ENCODE measurements at regions not wholly inside any gene's neighbourhood (a gene's known extent, or its start where the extent isn't known, plus 50 kb on each side); places are given as distances from the start of the nearest gene placed in this dataset.

DNA sequence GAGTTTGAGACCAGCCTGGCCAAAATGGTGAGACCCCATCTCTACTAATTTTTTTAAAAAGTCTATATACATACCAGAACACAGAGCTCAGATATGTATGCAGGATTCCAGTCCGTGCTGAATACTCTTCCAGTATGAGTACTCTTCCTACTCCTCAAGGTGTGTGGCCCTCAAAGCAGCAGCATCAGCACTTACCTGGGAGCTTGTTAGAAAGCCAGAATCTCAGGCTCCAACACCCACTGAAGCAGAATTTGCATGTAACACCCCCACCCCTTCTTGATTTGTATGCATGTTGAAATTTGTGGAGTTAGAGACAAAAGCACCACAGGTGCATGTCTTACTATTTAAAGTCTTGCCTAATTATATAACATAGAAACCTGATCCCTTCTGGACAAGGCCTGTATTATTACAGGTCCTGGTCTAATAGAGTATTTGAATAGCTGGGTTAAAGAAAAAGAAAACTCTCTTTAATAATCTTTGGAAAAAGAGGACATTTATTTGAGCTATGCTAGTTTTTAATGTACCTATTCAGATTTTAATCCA lies 50.3 kb upstream of the NFE2L2 start:
- DNase-seq: no peak

DNA sequence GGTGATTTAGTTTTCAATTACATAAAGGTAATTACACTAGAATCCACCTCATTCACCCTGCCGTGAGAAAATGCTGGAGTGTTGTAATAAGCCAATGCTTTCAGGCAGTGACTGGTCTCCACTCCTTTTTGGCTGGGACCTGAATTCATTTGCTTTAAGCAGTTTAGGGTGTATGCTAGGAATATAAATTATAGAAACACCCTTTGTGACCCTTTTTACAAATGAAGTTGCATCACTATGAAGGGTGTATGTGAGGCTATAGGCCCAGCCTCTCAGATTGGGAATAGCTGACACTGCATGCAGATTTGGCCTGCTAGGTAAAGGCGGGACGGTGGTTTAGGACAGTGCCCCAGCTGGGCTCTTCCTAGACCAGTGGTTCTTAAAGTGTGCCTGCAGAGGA lies 50.8 kb upstream of the NFE2L2 start:
- no peak for DNase-seq

GRCh38 chr2:177316756-177317155 lies 52.2 kb upstream of the NFE2L2 start:
- no peak for DNase-seq

GRCh38 chr2:177317443-177317842 lies 52.9 kb upstream of the NFE2L2 start:
- no peak for DNase-seq

GRCh38 chr2:177317857-177318256 lies 53.3 kb upstream of the NFE2L2 start:
- no peak for DNase-seq

DNA sequence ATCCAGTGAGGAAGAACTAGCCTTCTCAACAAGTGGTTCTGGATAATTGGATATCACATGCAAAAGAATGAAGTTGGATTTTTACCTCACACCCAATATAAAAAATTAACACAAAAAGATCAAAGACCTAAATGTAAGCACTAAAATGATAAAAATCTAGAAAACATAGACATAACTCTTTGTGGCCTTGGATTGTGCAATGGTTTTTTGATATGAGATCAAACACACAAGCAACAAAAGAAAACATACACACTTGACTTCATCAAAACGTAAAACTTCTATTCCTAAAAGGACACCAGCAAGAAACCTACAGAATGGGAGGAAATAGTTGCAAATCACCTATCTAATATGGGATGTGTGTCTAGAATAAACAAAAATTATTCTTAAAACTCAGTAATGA lies 54.1 kb upstream of the NFE2L2 start:
- no peak for DNase-seq

DNA sequence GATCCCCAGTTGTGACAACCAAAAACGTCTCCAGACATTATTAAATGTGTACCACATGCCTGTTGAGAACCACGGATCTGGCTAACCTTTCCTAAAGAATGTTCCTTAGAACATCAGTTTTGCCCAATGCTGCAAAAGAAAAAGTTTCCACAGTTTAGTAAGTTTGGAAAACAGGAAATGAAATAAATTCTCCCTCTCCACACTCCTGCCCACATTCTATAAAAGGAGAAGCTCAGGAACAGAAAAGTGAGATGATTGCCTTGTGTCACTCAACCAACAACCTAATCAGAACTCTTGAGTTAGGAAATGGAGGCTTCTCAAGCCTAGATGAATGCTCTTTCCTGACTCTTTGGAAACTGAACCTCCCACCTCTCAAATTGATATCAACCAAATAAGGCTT lies 56.1 kb upstream of the NFE2L2 start:
- no peak for DNase-seq

GRCh38 chr2:177322801-177323261 lies 58.3 kb upstream of the NFE2L2 start:
- DNase-seq: no peak

- DNase-seq: no peak
Measured at GRCh38 chr2:177324797-177325196, 60.3 kb upstream of the NFE2L2 start.

GRCh38 chr2:177325554-177325953 lies 61.0 kb upstream of the NFE2L2 start:
- DNase-seq: no peak

DNA sequence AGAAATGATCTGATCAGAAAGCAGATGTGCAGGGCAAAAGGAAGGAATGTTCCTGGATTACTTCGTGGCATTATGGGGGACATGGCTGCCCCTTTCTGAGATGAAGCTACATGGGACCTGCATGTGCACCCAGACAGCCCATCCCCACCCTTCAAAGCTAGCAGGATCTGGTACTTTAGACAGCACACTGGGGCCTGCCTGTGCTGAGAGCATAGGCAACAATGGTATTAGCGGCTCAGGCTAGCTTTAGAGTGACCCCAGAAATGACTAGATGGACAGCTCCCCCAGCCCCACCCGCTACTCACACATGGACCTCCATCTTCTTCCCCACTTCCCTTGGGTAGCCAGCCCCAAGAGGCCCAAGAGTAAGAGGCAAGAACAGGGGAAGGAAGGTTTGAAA lies 61.5 kb upstream of the NFE2L2 start:
- DNase-seq: no peak

GRCh38 chr2:177326591-177326990 lies 62.1 kb upstream of the NFE2L2 start:
- no peak for DNase-seq

DNA sequence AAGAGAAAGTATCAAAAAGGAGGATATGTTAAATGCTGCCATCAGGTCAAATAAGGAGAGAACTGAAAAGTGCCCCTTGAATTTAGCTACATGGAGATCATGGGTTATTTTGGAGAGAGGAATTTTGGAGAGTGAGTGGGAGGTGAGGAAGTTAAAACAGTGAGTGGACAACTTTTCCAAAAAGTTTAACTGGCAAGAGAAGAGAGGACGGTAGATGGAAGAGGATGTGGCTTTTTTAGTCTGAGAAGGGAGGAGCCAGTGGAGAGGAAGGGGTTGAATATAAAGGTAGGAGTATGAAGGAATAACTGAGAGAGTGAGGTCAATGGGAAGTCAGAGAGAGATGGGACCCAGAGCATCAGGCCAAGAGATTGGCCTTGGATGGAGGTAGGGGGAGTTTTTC lies 62.5 kb upstream of the NFE2L2 start:
- DNase-seq: no peak

DNA sequence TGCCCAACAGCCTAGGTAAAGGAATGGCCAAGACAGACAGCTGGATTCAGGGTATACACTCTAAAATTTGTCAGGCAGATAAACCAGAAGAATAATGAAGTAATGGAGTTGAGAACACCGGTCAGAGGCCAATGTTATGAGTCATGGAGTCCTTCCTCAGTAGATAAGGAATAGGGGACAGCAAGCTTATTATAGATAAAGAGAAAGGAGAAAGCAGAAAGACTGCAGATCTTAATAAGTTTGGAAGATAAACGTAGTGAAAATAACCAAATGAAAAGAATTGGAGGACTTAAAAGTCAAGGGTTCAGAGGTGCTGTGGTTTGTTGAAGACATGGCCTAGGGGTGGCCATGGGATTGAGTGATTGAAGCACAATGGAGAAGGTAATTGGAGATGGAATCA lies 63.5 kb upstream of the NFE2L2 start:
- no peak for DNase-seq

GRCh38 chr2:177329064-177329463 lies 63.5 kb upstream of the AGPS start:
- DNase-seq: no peak

DNA sequence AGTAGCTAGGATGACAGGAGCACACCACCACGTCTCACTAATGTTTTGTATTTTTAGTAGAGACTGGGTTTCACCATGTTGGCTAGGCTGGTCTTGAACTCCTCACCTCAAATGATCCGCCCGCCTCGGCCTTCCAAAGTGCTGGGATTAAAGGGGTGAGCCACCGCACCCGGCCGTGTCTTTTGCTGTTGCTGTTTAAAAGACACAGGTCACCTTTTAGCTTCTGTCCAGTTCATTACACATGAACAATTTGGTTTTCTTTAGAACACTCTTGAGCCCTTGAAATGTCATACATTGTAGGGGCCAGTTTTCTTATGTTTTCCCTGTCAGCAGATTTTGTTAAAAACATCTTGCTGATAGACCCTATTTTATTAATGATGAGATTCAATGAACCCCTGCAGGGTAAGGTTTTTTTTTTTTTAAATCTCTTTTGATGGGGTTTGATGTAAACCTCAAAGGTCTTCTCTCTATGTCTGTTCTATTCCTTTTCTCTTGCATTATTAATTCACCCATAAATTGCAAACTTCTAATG lies 61.0 kb upstream of the AGPS start:
- DNase-seq: no peak

DNA sequence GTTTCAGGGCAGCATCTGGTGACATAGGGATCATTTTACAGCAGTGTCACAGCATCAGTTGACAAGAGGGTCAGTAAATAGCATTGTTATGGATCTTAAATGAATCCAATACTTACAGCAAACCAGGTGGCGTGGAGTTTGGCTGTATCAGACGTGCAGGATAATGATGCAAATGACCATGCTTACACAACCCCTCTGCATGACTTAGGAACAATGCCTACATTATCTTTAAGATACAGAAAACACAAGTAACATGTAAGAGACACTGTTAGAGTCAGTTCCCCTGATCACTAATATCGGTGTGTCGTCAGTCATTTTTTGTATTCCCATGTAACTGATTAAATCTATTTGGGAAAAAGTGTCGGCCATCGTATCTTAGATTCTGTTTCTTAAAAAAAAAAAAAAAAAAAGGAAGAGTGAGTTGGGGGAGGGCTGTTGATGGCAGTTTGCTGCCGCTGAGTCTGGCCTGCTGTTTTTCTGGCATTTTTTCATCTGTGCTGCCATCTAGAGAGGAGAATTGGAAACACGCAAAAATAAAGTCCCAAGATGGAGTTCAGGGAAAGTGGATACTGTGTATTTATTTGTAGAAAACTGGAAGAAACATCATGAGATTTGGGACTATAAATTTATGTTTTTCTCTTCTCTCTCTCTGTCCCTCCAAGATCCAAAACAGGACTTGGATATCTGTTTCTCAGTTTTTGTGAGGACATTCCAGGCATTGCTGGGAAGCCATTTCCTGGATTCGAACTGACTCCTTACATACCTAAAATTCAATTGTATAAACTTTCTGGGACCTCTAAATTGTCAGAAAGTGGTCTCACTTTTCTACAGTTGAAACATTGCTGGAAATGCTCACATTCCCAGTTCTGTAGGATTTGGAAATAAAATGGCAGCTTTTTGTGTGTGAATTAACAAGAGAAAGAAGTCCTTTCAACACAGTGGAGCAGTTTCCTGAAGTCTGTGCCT lies 60.3 kb upstream of the AGPS start:
- DNase-seq: peak; percentile 62 to 75

- DNase-seq: no peak
Measured at GRCh38 chr2:177332992-177333388, 59.6 kb upstream of the AGPS start.

DNA sequence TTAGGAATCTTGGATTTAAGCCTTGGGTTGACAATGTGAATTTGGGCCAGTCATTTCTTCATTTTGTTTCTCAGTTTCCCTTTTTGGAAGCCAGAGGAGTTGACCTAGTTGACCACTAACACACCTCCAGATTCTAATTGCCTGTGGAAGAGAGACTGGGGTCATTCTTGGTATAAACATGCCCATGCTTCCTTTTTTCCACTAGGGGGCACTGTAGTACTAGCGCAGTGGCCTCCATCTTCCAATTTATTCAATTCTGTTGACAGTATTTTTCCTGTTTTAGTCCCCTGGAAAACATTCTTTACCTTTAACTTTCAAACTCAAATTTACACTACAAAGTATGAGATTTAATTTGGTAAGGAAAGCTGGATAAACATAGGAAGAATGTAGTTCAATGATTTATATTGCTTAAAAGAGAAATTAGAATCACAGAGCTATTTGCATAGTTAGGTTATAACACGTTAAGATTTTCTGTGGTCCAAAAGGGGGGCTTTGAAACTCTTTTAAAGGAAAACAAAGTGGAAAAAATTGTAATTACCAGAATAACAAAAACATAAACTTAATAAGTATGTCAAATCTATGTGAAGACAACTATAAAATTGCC lies 57.5 kb upstream of the AGPS start:
- DNase-seq: peak; percentile 15 to 58

GRCh38 chr2:177335917-177336450 lies 56.6 kb upstream of the AGPS start:
- DNase-seq: no peak

- DNase-seq: no peak
Measured at GRCh38 chr2:177338177-177338721, 54.3 kb upstream of the AGPS start.

DNA sequence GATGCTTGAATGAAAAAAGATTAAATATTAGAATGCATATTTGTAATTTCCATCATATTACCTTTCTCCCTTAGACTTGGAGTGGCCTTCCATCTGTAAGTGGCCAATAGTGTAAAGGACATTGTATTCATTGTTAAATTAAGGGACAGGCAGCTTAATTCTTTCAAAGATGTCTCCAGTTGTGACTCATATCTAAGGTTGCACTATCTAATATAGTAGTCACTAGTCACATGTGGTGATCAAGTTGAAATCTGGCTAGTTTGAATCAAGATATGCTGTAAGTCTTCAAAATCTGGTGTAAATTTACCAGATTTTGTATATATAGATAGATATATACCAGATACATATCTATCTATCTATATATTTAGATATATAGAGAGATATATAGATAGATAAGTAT lies 52.4 kb upstream of the AGPS start:
- DNase-seq: no peak

DNA sequence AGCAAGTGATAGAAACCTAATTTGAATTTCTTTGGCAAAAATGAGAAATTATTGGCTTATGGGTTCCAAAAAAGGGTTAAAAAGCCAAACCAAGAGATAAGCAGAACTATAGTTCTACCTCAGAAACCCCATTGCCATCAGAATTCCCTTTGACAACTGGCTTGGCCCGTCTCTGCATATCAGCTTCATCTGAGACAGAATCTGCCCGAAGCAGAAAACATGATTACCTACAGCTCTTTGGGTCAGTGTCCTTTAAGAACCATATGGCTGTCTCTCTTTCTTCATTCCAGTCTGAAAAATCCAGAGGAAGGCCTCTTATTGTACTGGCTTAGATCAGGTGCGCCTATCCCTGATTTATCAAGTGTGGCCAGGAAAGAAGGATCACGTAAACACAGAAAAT lies 49.8 kb upstream of the AGPS start:
- DNase-seq: no peak
